GM23338 (cell line): ENCODE measurements at regions not wholly inside any gene's neighbourhood (a gene's known extent, or its start where the extent isn't known, plus 50 kb on each side); places are given as distances from the start of the nearest gene placed in this dataset.
"Not testable (repeated sequence)": the region's sequence is repeated elsewhere in the genome, so short reads cannot be mapped to it uniquely, and the experiment has no call there.

Source experiments
- ATAC-seq: fragments of 200-7000 bp; cut with Tn5 transposase; 3 replicates; pipeline ENCODE4 v1.9.1; 2020
- DNase-seq: peaks from one replicate; pipeline ENCODE4 v3.0.0-alpha.2; 2015; ENCODE audit warnings: low spot score
- H2AFZ ChIP-seq: fragments of 200-600 bp; sonication (generic); 2 replicates; pipeline ENCODE4 v1.8.0; 2016; ENCODE audit warnings: antibody characterized with exemption, mild to moderate bottlenecking, moderate library complexity
- H3F3A ChIP-seq: fragments of 200-600 bp; sonication (generic); replicated peaks from 2 replicates; pipeline ENCODE4 v1.8.0; 2017; ENCODE audit warnings: antibody characterized with exemption, mixed run types, low read depth
- H3K27ac ChIP-seq: fragments of 200-600 bp; sonication (generic); 2 replicates; pipeline ENCODE4 v1.6.1; 2016; ENCODE audit warnings: low read depth
- H3K27me3 ChIP-seq: fragments of 200-600 bp; sonication (generic); 2 replicates; pipeline ENCODE4 v1.8.0; 2016; ENCODE audit warnings: mild to moderate bottlenecking, mixed run types, moderate library complexity; ENCODE audit not compliant: insufficient read depth
- H3K36me3 ChIP-seq: fragments of 200-600 bp; sonication (generic); 2 replicates; pipeline ENCODE4 v1.8.0; 2016; ENCODE audit warnings: mild to moderate bottlenecking; ENCODE audit not compliant: insufficient read depth
- H3K4me1 ChIP-seq: fragments of 200-600 bp; sonication (generic); 2 replicates; pipeline ENCODE4 v1.8.0; 2016; ENCODE audit warnings: mild to moderate bottlenecking, moderate library complexity; ENCODE audit not compliant: insufficient read depth
- H3K4me2 ChIP-seq: fragments of 200-600 bp; sonication (generic); 2 replicates; pipeline ENCODE4 v1.7.1; 2017; ENCODE audit warnings: mixed run types
- H3K4me3 ChIP-seq: fragments of 200-600 bp; sonication (generic); 2 replicates; pipeline ENCODE4 v1.6.1; 2016; ENCODE audit warnings: mixed run types
- H3K79me2 ChIP-seq: fragments of 200-600 bp; sonication (generic); replicated peaks from 2 replicates; pipeline ENCODE4 v1.8.0; 2017; ENCODE audit warnings: mild to moderate bottlenecking; ENCODE audit not compliant: insufficient read depth
- H3K9me2 ChIP-seq: fragments of 200-600 bp; sonication (generic); 2 replicates; pipeline ENCODE4 v1.8.0; 2017; ENCODE audit not compliant: insufficient read depth
- H4K20me1 ChIP-seq: fragments of 200-600 bp; sonication (generic); replicated peaks from 2 replicates; pipeline ENCODE4 v1.8.0; 2017; ENCODE audit warnings: mild to moderate bottlenecking; ENCODE audit not compliant: insufficient read depth
- H3K27ac Mint-ChIP-seq: 2 replicates; pipeline ENCODE4 v1.8.0; 2020; ENCODE audit warnings: inconsistent platforms, mild to moderate bottlenecking, moderate library complexity, mixed read lengths
- H3K27me3 Mint-ChIP-seq: 3 replicates; pipeline ENCODE4 v1.8.0; 2022; ENCODE audit warnings: low read depth, mild to moderate bottlenecking, moderate library complexity, mixed read lengths, inconsistent platforms; ENCODE audit not compliant: insufficient read depth, poor library complexity
- H3K36me3 Mint-ChIP-seq: 3 replicates; pipeline ENCODE4 v1.8.0; 2021; ENCODE audit warnings: low read depth, mild to moderate bottlenecking, inconsistent platforms, moderate library complexity, mixed read lengths
- H3K4me1 Mint-ChIP-seq: 3 replicates; pipeline ENCODE4 v1.8.0; 2020; ENCODE audit warnings: mild to moderate bottlenecking, inconsistent platforms, mixed read lengths
- H3K4me3 Mint-ChIP-seq: 3 replicates; pipeline ENCODE4 v1.8.0; 2021; ENCODE audit warnings: moderate library complexity, mild to moderate bottlenecking, inconsistent platforms, mixed read lengths
- H3K9me3 Mint-ChIP-seq: 3 replicates; pipeline ENCODE4 v1.8.0; 2020; ENCODE audit warnings: moderate library complexity, mild to moderate bottlenecking, inconsistent platforms, mixed read lengths
- CREB1 ChIP-seq: fragments of 250-450 bp; sonication (Bioruptor Pico); IDR thresholded peaks from 2 replicates; pipeline ENCODE4 v1.5.0; 2020; ENCODE audit warnings: low read depth, mild to moderate bottlenecking, moderate library complexity
- ETS1 ChIP-seq: IDR thresholded peaks from 2 replicates; pipeline ENCODE4 v1.6.1; 2016; ENCODE audit warnings: antibody characterized with exemption
- POLR2AphosphoS5 ChIP-seq: IDR thresholded peaks from 2 replicates; pipeline ENCODE4 v1.6.1; 2016; ENCODE audit warnings: antibody characterized with exemption, low read depth
- ZNF331 ChIP-seq: fragments of 250-450 bp; sonication (Bioruptor Pico); IDR thresholded peaks from 2 replicates; pipeline ENCODE4 v1.5.0; 2020; ENCODE audit warnings: low read depth, mild to moderate bottlenecking, moderate library complexity

- TF ChIP-seq CREB1 (CRISPR knock-in tag) = no peak
- TF ChIP-seq POLR2AphosphoS5 = no peak
- no peak for TF ChIP-seq ETS1
- Mint-ChIP-seq H3K36me3 (no peaks in the 10 kb centered on the region), H3K27ac (no peak overlapping the region), H3K4me3 (no peak overlapping the region), H3K27me3 (no peaks in the 10 kb centered on the region), H3K4me1 (no peaks in the 10 kb centered on the region), H3K9me3 (peaks cover 2% of the 10 kb centered on the region; the same call in 2 of the 3 replicates)
- H3K4me2 ChIP-seq = no peak overlapping the region
- H3K9me2 ChIP-seq = no peaks in the 10 kb centered on the region
- DNase-seq (no peak), ATAC-seq (no peak)
- H3K27me3 ChIP-seq = no peaks in the 10 kb centered on the region
- H3K4me3 ChIP-seq = no peak overlapping the region
- H3K79me2 ChIP-seq = no peaks in the 10 kb centered on the region
- no peak overlapping the region for H2AFZ ChIP-seq
- H3K4me1 ChIP-seq = no peaks in the 10 kb centered on the region
- H3F3A ChIP-seq = no peaks in the 10 kb centered on the region
- H3K27ac ChIP-seq = no peak overlapping the region
- H4K20me1 ChIP-seq = no peaks in the 10 kb centered on the region
- H3K36me3 ChIP-seq = no peaks in the 10 kb centered on the region; the same call in 1 of the 2 replicates
Observed at GRCh38 chr1:55768327-55768952, 553.3 kb upstream of the USP24 start.

- no peak overlapping the region for H3K27ac ChIP-seq
- no peaks in the 10 kb centered on the region for H4K20me1 ChIP-seq
- peaks cover 2% of the 10 kb centered on the region; the same call in 2 of the 3 replicates for H3K9me3 Mint-ChIP-seq
- H3K4me1 Mint-ChIP-seq = no peaks in the 10 kb centered on the region
- no peak overlapping the region for H3K4me2 ChIP-seq
- TF ChIP-seq POLR2AphosphoS5 (no peak), ZNF331 (CRISPR knock-in tag) (no peak)
- DNase-seq (no peak), ATAC-seq (no peak)
- no peak overlapping the region for H2AFZ ChIP-seq
- H3K36me3 Mint-ChIP-seq = no peaks in the 10 kb centered on the region
- H3K27ac Mint-ChIP-seq = no peak overlapping the region
- H3K4me3 Mint-ChIP-seq = no peak overlapping the region
- H3K36me3 ChIP-seq = no peaks in the 10 kb centered on the region; the same call in 1 of the 2 replicates
- no peaks in the 10 kb centered on the region for H3K27me3 ChIP-seq
- peaks cover 1% of the 10 kb centered on the region for H3K27me3 Mint-ChIP-seq
- H3K9me2 ChIP-seq = peaks cover 4% of the 10 kb centered on the region; the same call in 1 of the 2 replicates
- H3F3A ChIP-seq = no peaks in the 10 kb centered on the region
- H3K4me3 ChIP-seq = no peak overlapping the region
- H3K4me1 ChIP-seq = no peaks in the 10 kb centered on the region
- H3K79me2 ChIP-seq = no peaks in the 10 kb centered on the region
Observed at GRCh38 chr1:55767171-55767570, 552.0 kb upstream of the USP24 start.

GRCh38 chr1:55765505-55765904, 550.3 kb upstream of the USP24 start:
- DNase-seq, H3K9me3 Mint-ChIP-seq, H2AFZ ChIP-seq, H3K79me2 ChIP-seq, H3K27me3 ChIP-seq, ATAC-seq, H3K36me3 Mint-ChIP-seq, H3K9me2 ChIP-seq, H3K36me3 ChIP-seq, H4K20me1 ChIP-seq, H3K4me3 ChIP-seq, H3K4me1 Mint-ChIP-seq, H3K4me3 Mint-ChIP-seq, H3K4me1 ChIP-seq, H3K27me3 Mint-ChIP-seq, H3K27ac ChIP-seq, H3K27ac Mint-ChIP-seq, H3F3A ChIP-seq, H3K4me2 ChIP-seq: not testable (repeated sequence)
